GM18520 (cell line): ENCODE measurements at regions not wholly inside any gene's neighbourhood (a gene's known extent, or its start where the extent isn't known, plus 50 kb on each side); places are given as distances from the start of the nearest gene placed in this dataset.
"Not testable (repeated sequence)": the region's sequence is repeated elsewhere in the genome, so short reads cannot be mapped to it uniquely, and the experiment has no call there.

Experiments used
- ATAC-seq: cut with Tn5 transposase; IDR thresholded peaks from one replicate; pipeline ENCODE4 v1.9.1; 2021; ENCODE audit not compliant: unreplicated experiment

- no peak for ATAC-seq
Measured at GRCh38 chr6:8958894-8959511, 523.7 kb upstream of the SLC35B3 start.

GRCh38 chr6:8953310-8953709 lies 518.0 kb upstream of the SLC35B3 start:
- no peak for ATAC-seq

- ATAC-seq = no peak
Measured at GRCh38 chr6:8948733-8949132, 513.4 kb upstream of the SLC35B3 start.

- peak; percentile 72 for ATAC-seq
Measured at GRCh38 chr6:8947900-8948299, 512.6 kb upstream of the SLC35B3 start.

- no peak for ATAC-seq
Measured at GRCh38 chr6:8944548-8944947, 509.2 kb upstream of the SLC35B3 start.

- ATAC-seq = no peak
Measured at GRCh38 chr6:8943073-8943472, 507.7 kb upstream of the SLC35B3 start.

GRCh38 chr6:8941577-8941976 lies 506.2 kb upstream of the SLC35B3 start:
- no peak for ATAC-seq

- no peak for ATAC-seq
Measured at GRCh38 chr6:8940356-8940755, 505.0 kb upstream of the SLC35B3 start.

GRCh38 chr6:8939615-8940014 lies 504.3 kb upstream of the SLC35B3 start:
- no peak for ATAC-seq

- no peak for ATAC-seq
Measured at GRCh38 chr6:8934318-8934717, 499.0 kb upstream of the SLC35B3 start.

- ATAC-seq = no peak
Measured at GRCh38 chr6:8930009-8930408, 494.7 kb upstream of the SLC35B3 start.

GRCh38 chr6:8920244-8920643 lies 484.9 kb upstream of the SLC35B3 start:
- not testable (repeated sequence) for ATAC-seq

- no peak for ATAC-seq
Measured at GRCh38 chr6:8918196-8918595, 482.9 kb upstream of the SLC35B3 start.

GRCh38 chr6:8914700-8915099 lies 479.4 kb upstream of the SLC35B3 start:
- ATAC-seq = no peak

GRCh38 chr6:8908638-8909037 lies 473.3 kb upstream of the SLC35B3 start:
- no peak for ATAC-seq

GRCh38 chr6:8906699-8907098 lies 471.4 kb upstream of the SLC35B3 start:
- ATAC-seq = no peak

GRCh38 chr6:8905757-8906156 lies 470.4 kb upstream of the SLC35B3 start:
- no peak for ATAC-seq

GRCh38 chr6:8904754-8905153 lies 469.4 kb upstream of the SLC35B3 start:
- ATAC-seq = no peak

GRCh38 chr6:8900056-8900455 lies 464.7 kb upstream of the SLC35B3 start:
- ATAC-seq = no peak

GRCh38 chr6:8889514-8889913 lies 454.2 kb upstream of the SLC35B3 start:
- ATAC-seq = no peak

- ATAC-seq = no peak
Measured at GRCh38 chr6:8888468-8888867, 453.1 kb upstream of the SLC35B3 start.

GRCh38 chr6:8881663-8882062 lies 446.3 kb upstream of the SLC35B3 start:
- no peak for ATAC-seq

- no peak for ATAC-seq
Measured at GRCh38 chr6:8879334-8879733, 444.0 kb upstream of the SLC35B3 start.
